Hepatocyte (in vitro differentiated cells): ENCODE measurements at regions not wholly inside any gene's neighbourhood (a gene's known extent, or its start where the extent isn't known, plus 50 kb on each side); places are given as distances from the start of the nearest gene placed in this dataset.

Experiments
- DNase-seq: peaks from one replicate; pipeline ENCODE4 v3.0.0-alpha.2; 2016; ENCODE audit warnings: low spot score
- H2AFZ ChIP-seq: fragments of 200-600 bp; sonication (generic); 2 replicates; pipeline ENCODE4 v1.6.0; 2016; ENCODE audit warnings: antibody characterized with exemption, mild to moderate bottlenecking
- H3K27ac ChIP-seq: fragments of 200-600 bp; sonication (generic); 2 replicates; pipeline ENCODE4 v1.5.1; 2016; ENCODE audit warnings: mild to moderate bottlenecking
- H3K27me3 ChIP-seq: fragments of 200-600 bp; sonication (generic); 2 replicates; pipeline ENCODE4 v1.6.1; 2016
- H3K36me3 ChIP-seq: fragments of 200-600 bp; sonication (generic); replicated peaks from 2 replicates; pipeline ENCODE4 v1.5.1; 2016; ENCODE audit warnings: low read depth; ENCODE audit not compliant: insufficient read depth
- H3K4me1 ChIP-seq: fragments of 200-600 bp; sonication (generic); 2 replicates; pipeline ENCODE4 v1.5.1; 2016; ENCODE audit warnings: mild to moderate bottlenecking, moderate library complexity; ENCODE audit not compliant: insufficient read depth
- H3K4me2 ChIP-seq: fragments of 200-600 bp; sonication (generic); 2 replicates; pipeline ENCODE4 v1.6.0; 2016
- H3K4me3 ChIP-seq: fragments of 200-600 bp; sonication (generic); 2 replicates; pipeline ENCODE4 v1.5.1; 2016; ENCODE audit warnings: mild to moderate bottlenecking
- H3K79me2 ChIP-seq: fragments of 200-600 bp; sonication (generic); 2 replicates; pipeline ENCODE4 v1.6.0; 2017; ENCODE audit warnings: mild to moderate bottlenecking
- H3K9me2 ChIP-seq: fragments of 200-600 bp; sonication (generic); replicated peaks from 2 replicates; pipeline ENCODE4 v1.6.0; 2017; ENCODE audit warnings: mild to moderate bottlenecking; ENCODE audit not compliant: insufficient read depth
- H3K9me3 ChIP-seq: fragments of 200-600 bp; sonication (generic); 2 replicates; pipeline ENCODE4 v1.5.1; 2016; ENCODE audit warnings: low read depth, mild to moderate bottlenecking
- H4K20me1 ChIP-seq: fragments of 200-600 bp; sonication (generic); 2 replicates; pipeline ENCODE4 v1.6.0; 2016; ENCODE audit warnings: mild to moderate bottlenecking; ENCODE audit not compliant: insufficient read depth, poor library complexity, severe bottlenecking
- CTCF ChIP-seq: fragments of 200-600 bp; sonication (generic); IDR thresholded peaks from 2 replicates; pipeline ENCODE4 v1.5.1; 2016; ENCODE audit warnings: antibody characterized with exemption, mild to moderate bottlenecking; ENCODE audit not compliant: poor library complexity
- EZH2 ChIP-seq: fragments of 200-600 bp; sonication (generic); IDR thresholded peaks from 2 replicates; pipeline ENCODE4 v1.6.1; 2016; ENCODE audit warnings: antibody characterized with exemption, mild to moderate bottlenecking, borderline replicate concordance
- EZH2phosphoT487 ChIP-seq: fragments of 200-600 bp; sonication (generic); IDR thresholded peaks from one replicate; pipeline ENCODE4 v1.6.1; 2018; ENCODE audit warnings: antibody characterized with exemption, mild to moderate bottlenecking, low read depth, moderate library complexity; ENCODE audit not compliant: unreplicated experiment, severe bottlenecking
- WGBS: methylation state at CpG from one replicate; pipeline ENCODE4 v1.1.6; 2016; ENCODE audit warnings: low lambda C conversion rate; ENCODE audit errors: missing lambda C conversion rate; 5-methylcytosine and 5-hydroxymethylcytosine counted together

GRCh38 chr1:184911830-184912229, 62.5 kb downstream of the NIBAN1 start:
- H3K79me2 ChIP-seq = no peaks in the 10 kb centered on the region
- DNase-seq = no peak
- no peaks in the 10 kb centered on the region for H3K9me3 ChIP-seq
- no peak overlapping the region for H3K27ac ChIP-seq
- no peaks in the 10 kb centered on the region for H3K9me2 ChIP-seq
- no peak overlapping the region for H2AFZ ChIP-seq
- H4K20me1 ChIP-seq = no peaks in the 10 kb centered on the region
- 82% methylated on average over 2 of the region's 2 CpGs for WGBS
- no peaks in the 10 kb centered on the region for H3K36me3 ChIP-seq
- H3K4me2 ChIP-seq = no peak overlapping the region
- H3K27me3 ChIP-seq = no peaks in the 10 kb centered on the region
- TF ChIP-seq EZH2 = no peak
- TF ChIP-seq CTCF = no peak
- TF ChIP-seq EZH2phosphoT487 = no peak
- H3K4me3 ChIP-seq = no peak overlapping the region
- no peaks in the 10 kb centered on the region for H3K4me1 ChIP-seq

GRCh38 chr1:184911103-184911745, 63.1 kb downstream of the NIBAN1 start:
- Histone ChIP-seq H3K9me2 (no peaks in the 10 kb centered on the region), H3K27me3 (no peaks in the 10 kb centered on the region), H3K4me1 (no peaks in the 10 kb centered on the region), H3K79me2 (no peaks in the 10 kb centered on the region), H2AFZ (no peak overlapping the region), H3K4me2 (no peak overlapping the region), H3K36me3 (no peaks in the 10 kb centered on the region), H3K4me3 (no peak overlapping the region), H3K27ac (no peak overlapping the region), H3K9me3 (no peaks in the 10 kb centered on the region), H4K20me1 (no peaks in the 10 kb centered on the region)
- 81% methylated on average over 1 of the region's 1 CpG for WGBS
- TF ChIP-seq CTCF (no peak), EZH2phosphoT487 (no peak), EZH2 (no peak)
- no peak for DNase-seq

- H3K27ac ChIP-seq = no peak overlapping the region
- peak; percentile 8 for DNase-seq
- no peak overlapping the region for H2AFZ ChIP-seq
- no peaks in the 10 kb centered on the region for H3K9me3 ChIP-seq
- H3K79me2 ChIP-seq = no peaks in the 10 kb centered on the region
- TF ChIP-seq CTCF = no peak
- no peak for TF ChIP-seq EZH2
- no peak for TF ChIP-seq EZH2phosphoT487
- no peaks in the 10 kb centered on the region for H3K36me3 ChIP-seq
- WGBS = 70% methylated on average over 3 of the region's 3 CpGs
- no peaks in the 10 kb centered on the region for H3K27me3 ChIP-seq
- no peaks in the 10 kb centered on the region for H3K4me1 ChIP-seq
- no peak overlapping the region for H3K4me2 ChIP-seq
- no peak overlapping the region for H3K4me3 ChIP-seq
- H4K20me1 ChIP-seq = no peaks in the 10 kb centered on the region
- H3K9me2 ChIP-seq = no peaks in the 10 kb centered on the region
Observed at GRCh38 chr1:184910691-184911091, 63.6 kb downstream of the NIBAN1 start.

GRCh38 chr1:184910005-184910404, 64.3 kb downstream of the NIBAN1 start:
- H3K79me2 ChIP-seq = no peaks in the 10 kb centered on the region
- WGBS = 84% methylated on average over 2 of the region's 2 CpGs
- H3K4me1 ChIP-seq = peaks cover 3% of the 10 kb centered on the region

More at GRCh38 chr1:184910005-184910404, 64.3 kb downstream of the NIBAN1 start:
- no peak overlapping the region for H3K4me3 ChIP-seq
- no peak overlapping the region for H3K27ac ChIP-seq
- no peaks in the 10 kb centered on the region for H3K36me3 ChIP-seq
- H4K20me1 ChIP-seq = no peaks in the 10 kb centered on the region
- no peaks in the 10 kb centered on the region for H3K9me2 ChIP-seq
- no peaks in the 10 kb centered on the region for H3K9me3 ChIP-seq
- no peak overlapping the region for H3K4me2 ChIP-seq
- no peaks in the 10 kb centered on the region for H3K27me3 ChIP-seq
- no peak overlapping the region for H2AFZ ChIP-seq
- DNase-seq = no peak
- no peak for TF ChIP-seq EZH2phosphoT487
- no peak for TF ChIP-seq CTCF
- TF ChIP-seq EZH2 = no peak
